K562 (cell line): ENCODE measurements at regions not wholly inside any gene's neighbourhood (a gene's known extent, or its start where the extent isn't known, plus 50 kb on each side); places are given as distances from the start of the nearest gene placed in this dataset.

ENCODE experiments used
- ARID1B ChIP-seq: fragments of 450-650 bp; IDR thresholded peaks from 2 replicates; pipeline ENCODE4 v1.6.1; 2016; ENCODE audit warnings: antibody characterized with exemption, mild to moderate bottlenecking, inconsistent platforms
- BACH1 ChIP-seq: fragments of 200-800 bp; sonication (Bioruptor generic); IDR thresholded peaks from 2 replicates; pipeline ENCODE4 v1.6.1; 2016; ENCODE audit warnings: missing genetic modification characterization, missing compliant biosample characterization
- ILK ChIP-seq: fragments of 450-650 bp; IDR thresholded peaks from 2 replicates; pipeline ENCODE4 v1.6.1; 2016; ENCODE audit warnings: missing genetic modification characterization, low read depth, mild to moderate bottlenecking, missing compliant biosample characterization, moderate library complexity, borderline replicate concordance
- MBD2 ChIP-seq: sonication (generic); IDR thresholded peaks from 2 replicates; pipeline ENCODE4 v1.6.1; 2016; ENCODE audit warnings: low read depth, borderline replicate concordance
- MYNN ChIP-seq, 2 experiments: sonication (generic); formaldehyde crosslinking in 1 of 2; IDR thresholded peaks; 2 replicates each; pipeline versions ENCODE4 v1.5.0 to v1.6.1; 2016 to 2020; ENCODE audit warnings: antibody characterized with exemption in 1 of 2, missing genetic modification reagents in 1 of 2
- NFE2L1 ChIP-seq: fragments of 450-650 bp; IDR thresholded peaks from 2 replicates; pipeline ENCODE4 v1.6.1; 2016; ENCODE audit warnings: missing genetic modification characterization, low read depth, mild to moderate bottlenecking, missing compliant biosample characterization, moderate library complexity, borderline replicate concordance
- PCBP1 ChIP-seq: fragments of 200-400 bp; formaldehyde crosslinking; IDR thresholded peaks from 2 replicates; pipeline ENCODE4 v1.6.1; 2018; ENCODE audit warnings: mild to moderate bottlenecking, low read depth, low read length; ENCODE audit not compliant: poor library complexity, severe bottlenecking
- POLR3A ChIP-seq: IDR thresholded peaks from 2 replicates; pipeline ENCODE4 v1.6.1; 2011; ENCODE audit warnings: borderline replicate concordance, mild to moderate bottlenecking, moderate library complexity; ENCODE audit not compliant: insufficient read length, insufficient read depth; ENCODE audit errors: extremely low read depth
- POU5F1 ChIP-seq: fragments of 150-350 bp; IDR thresholded peaks from 2 replicates; pipeline ENCODE4 v1.6.1; 2014; ENCODE audit warnings: borderline replicate concordance, low read length, low read depth, mild to moderate bottlenecking; ENCODE audit not compliant: partially characterized antibody
- RBM22 ChIP-seq: fragments of 200-400 bp; formaldehyde crosslinking; IDR thresholded peaks from 2 replicates; pipeline ENCODE4 v1.6.1; 2018; ENCODE audit warnings: low read length, low read depth; ENCODE audit not compliant: poor library complexity, severe bottlenecking
- RNF2 ChIP-seq: sonication (generic); IDR thresholded peaks from 2 replicates; pipeline ENCODE4 v1.6.1; 2016
- SOX6 ChIP-seq: fragments of 450-650 bp; IDR thresholded peaks from 2 replicates; pipeline ENCODE4 v1.6.1; 2014; ENCODE audit warnings: mild to moderate bottlenecking
- TBL1XR1 ChIP-seq, 2 experiments: IDR thresholded peaks; 2 replicates each; pipeline ENCODE4 v1.6.1; 2012; ENCODE audit warnings: improper control_type of control experiment in 2 of 2, low read length in 2 of 2, mild to moderate bottlenecking in 1 of 2
- XRCC4 ChIP-seq: IDR thresholded peaks from one replicate; pipeline ENCODE4 v1.6.1; 2011; ENCODE audit not compliant: insufficient read depth, insufficient read length; ENCODE audit errors: extremely low read depth
- ZC3H11A ChIP-seq: IDR thresholded peaks from 2 replicates; pipeline ENCODE4 v1.6.1; 2012; ENCODE audit warnings: low read depth, low read length, improper control_type of control experiment
- ZNF436 ChIP-seq: fragments of 250-450, 450-650 bp; sonication (Bioruptor Pico); formaldehyde crosslinking; IDR thresholded peaks from 2 replicates; pipeline ENCODE4 v1.7.0; 2020; ENCODE audit warnings: mild to moderate bottlenecking
- ZNF586 ChIP-seq: fragments of 450-650 bp; formaldehyde crosslinking; conservative IDR thresholded peaks from 2 replicates; pipeline ENCODE4 v1.4.0; 2020; ENCODE audit warnings: mild to moderate bottlenecking, moderate library complexity
- ZZZ3 ChIP-seq: fragments of 450-650 bp; IDR thresholded peaks from 2 replicates; pipeline ENCODE4 v1.6.1; 2016; ENCODE audit warnings: antibody characterized with exemption, mild to moderate bottlenecking, moderate library complexity
- TF ChIP-seq, protein P1 (sequence below): sonication (generic); formaldehyde crosslinking; IDR thresholded peaks from 2 replicates; pipeline ENCODE4 v1.8.0; 2022; ENCODE audit warnings: mild to moderate bottlenecking, missing genetic modification reagents
- TF ChIP-seq, protein P2 (sequence below): fragments of 450-650 bp; IDR thresholded peaks from 2 replicates; pipeline ENCODE4 v1.6.1; 2016; ENCODE audit warnings: low read depth, mild to moderate bottlenecking, moderate library complexity
- TF ChIP-seq, protein P3 (sequence below): fragments of 250-450 bp; sonication (Bioruptor Pico); IDR thresholded peaks from 2 replicates; pipeline ENCODE4 v1.5.0; 2020; ENCODE audit warnings: mild to moderate bottlenecking
- TF ChIP-seq, protein P4 (sequence below), 2 experiments: fragments of 250-450 bp in 1 of 2; fragments of 450-650 bp in 1 of 2; sonication (Bioruptor Pico) in 1 of 2; IDR thresholded peaks; 2 replicates each; pipeline versions ENCODE4 v1.6.1 to v1.8.0; 2016 to 2021; ENCODE audit warnings: mild to moderate bottlenecking in 2 of 2, moderate library complexity in 2 of 2, missing compliant biosample characterization in 1 of 2, missing genetic modification characterization in 1 of 2
- TF ChIP-seq, protein P5 (sequence below): IDR thresholded peaks from 2 replicates; pipeline ENCODE4 v1.6.1; 2012; ENCODE audit warnings: low read depth, low read length, improper control_type of control experiment, borderline replicate concordance

DNA sequence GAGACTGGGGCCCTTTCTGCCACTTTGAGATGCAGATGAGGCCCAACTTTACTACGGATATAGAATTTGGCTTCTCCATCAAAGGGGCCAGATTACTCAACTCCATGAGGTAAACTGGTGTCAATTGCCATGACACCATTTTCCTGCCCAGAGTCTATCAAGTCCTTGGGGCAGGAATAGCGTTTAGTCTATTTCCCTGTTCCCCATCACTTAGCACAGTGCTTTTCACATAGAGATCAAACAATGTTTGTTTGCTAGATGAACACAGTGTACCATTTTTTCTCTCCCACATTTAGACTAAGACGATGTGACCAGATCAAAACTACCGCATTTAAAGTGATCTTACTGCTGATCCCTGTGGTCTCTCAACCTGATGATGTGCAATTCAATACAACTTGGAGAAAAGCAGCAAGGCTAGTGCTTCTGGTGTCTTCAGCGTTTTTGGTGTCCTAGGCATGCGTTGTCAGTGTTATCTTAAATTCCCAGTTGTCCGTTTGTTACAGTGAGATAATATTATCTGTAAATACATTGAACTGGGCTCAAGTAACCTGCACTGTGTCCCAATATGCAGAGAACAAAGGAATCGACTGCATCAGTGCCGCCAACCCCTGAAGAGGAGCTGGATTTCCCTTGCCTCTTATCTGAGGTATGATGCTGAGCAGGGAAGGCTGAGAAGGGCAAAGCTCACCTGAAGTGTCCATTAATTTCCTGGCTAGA lies 446.2 kb downstream of the PLK2 start (continued):
- TF ChIP-seq SOX6: peak; percentile 97
- no peak for TF ChIP-seq XRCC4
- TF ChIP-seq, protein P1, sequence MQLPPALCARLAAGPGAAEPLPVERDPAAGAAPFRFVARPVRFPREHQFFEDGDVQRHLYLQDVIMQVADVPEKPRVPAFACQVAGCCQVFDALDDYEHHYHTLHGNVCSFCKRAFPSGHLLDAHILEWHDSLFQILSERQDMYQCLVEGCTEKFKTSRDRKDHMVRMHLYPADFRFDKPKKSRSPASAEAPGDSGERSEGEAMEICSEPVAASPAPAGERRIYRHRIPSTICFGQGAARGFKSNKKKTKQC (CRISPR knock-in tag): no peak
- no peak for TF ChIP-seq ZNF586 (CRISPR knock-in tag)
- TF ChIP-seq, protein P2, sequence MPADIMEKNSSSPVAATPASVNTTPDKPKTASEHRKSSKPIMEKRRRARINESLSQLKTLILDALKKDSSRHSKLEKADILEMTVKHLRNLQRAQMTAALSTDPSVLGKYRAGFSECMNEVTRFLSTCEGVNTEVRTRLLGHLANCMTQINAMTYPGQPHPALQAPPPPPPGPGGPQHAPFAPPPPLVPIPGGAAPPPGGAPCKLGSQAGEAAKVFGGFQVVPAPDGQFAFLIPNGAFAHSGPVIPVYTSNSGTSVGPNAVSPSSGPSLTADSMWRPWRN: peak; percentile 37; the same call in 1 of the 2 replicates
- no peak for TF ChIP-seq ZNF436 (CRISPR knock-in tag)
- no peak for TF ChIP-seq RBM22
- TF ChIP-seq, protein P3, sequence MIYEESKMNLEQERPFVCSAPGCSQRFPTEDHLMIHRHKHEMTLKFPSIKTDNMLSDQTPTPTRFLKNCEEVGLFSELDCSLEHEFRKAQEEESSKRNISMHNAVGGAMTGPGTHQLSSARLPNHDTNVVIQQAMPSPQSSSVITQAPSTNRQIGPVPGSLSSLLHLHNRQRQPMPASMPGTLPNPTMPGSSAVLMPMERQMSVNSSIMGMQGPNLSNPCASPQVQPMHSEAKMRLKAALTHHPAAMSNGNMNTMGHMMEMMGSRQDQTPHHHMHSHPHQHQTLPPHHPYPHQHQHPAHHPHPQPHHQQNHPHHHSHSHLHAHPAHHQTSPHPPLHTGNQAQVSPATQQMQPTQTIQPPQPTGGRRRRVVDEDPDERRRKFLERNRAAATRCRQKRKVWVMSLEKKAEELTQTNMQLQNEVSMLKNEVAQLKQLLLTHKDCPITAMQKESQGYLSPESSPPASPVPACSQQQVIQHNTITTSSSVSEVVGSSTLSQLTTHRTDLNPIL (CRISPR knock-in tag): no peak
- no peak for TF ChIP-seq NFE2L1 (tag)
- TF ChIP-seq PCBP1: no peak
- TF ChIP-seq, protein P4, sequence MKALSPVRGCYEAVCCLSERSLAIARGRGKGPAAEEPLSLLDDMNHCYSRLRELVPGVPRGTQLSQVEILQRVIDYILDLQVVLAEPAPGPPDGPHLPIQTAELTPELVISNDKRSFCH (CRISPR knock-in tag; IDR thresholded peaks at IDR 0.05): no peak
- TF ChIP-seq, protein P4 (tag; IDR thresholded peaks at IDR 0.05): no peak
- no peak for TF ChIP-seq POU5F1
- no peak for TF ChIP-seq MYNN (IDR thresholded peaks at IDR 0.05)
- no peak for TF ChIP-seq MYNN (CRISPR knock-in tag; IDR thresholded peaks at IDR 0.05)
- peak; percentile 93 for TF ChIP-seq ARID1B
- TF ChIP-seq ZZZ3: no peak
- TF ChIP-seq RNF2: no peak
- TF ChIP-seq BACH1 (tag): no peak
- no peak for TF ChIP-seq ILK (tag)
- no peak for TF ChIP-seq MBD2
- no peak for TF ChIP-seq POLR3A
- TF ChIP-seq, protein P5, sequence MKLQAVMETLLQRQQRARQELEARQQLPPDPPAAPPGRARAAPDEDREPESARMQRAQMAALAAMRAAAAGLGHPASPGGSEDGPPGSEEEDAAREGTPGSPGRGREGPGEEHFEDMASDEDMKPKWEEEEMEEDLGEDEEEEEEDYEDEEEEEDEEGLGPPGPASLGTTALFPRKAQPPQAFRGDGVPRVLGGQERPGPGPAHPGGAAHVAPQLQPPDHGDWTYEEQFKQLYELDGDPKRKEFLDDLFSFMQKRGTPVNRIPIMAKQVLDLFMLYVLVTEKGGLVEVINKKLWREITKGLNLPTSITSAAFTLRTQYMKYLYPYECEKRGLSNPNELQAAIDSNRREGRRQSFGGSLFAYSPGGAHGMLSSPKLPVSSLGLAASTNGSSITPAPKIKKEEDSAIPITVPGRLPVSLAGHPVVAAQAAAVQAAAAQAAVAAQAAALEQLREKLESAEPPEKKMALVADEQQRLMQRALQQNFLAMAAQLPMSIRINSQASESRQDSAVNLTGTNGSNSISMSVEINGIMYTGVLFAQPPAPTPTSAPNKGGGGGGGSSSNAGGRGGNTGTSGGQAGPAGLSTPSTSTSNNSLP: no peak
- no peak for TF ChIP-seq ZC3H11A
- 0 out of 4 replicates have a peak, but pooled peaks of 1 of the 2 experiments have one; percentile 33 for TF ChIP-seq TBL1XR1 (IDR thresholded peaks at IDR 0.05; ENCODE audit: low read length in 2 of 2)
